PC-9 (cell line): ENCODE measurements at regions not wholly inside any gene's neighbourhood (a gene's known extent, or its start where the extent isn't known, plus 50 kb on each side); places are given as distances from the start of the nearest gene placed in this dataset.

Experiments used
- BruUV-seq: library from RNA; stranded (reverse); fragments of 400-500 nt; replicated peaks from 2 replicates; lab custom pipeline; 2021; lab: Mats Ljungman, UMichigan
- CTCF ChIA-PET: fragments of 300-600 bp; sonication (Branson Sonifier 250); formaldehyde crosslinking; loops from one replicate; lab custom pipeline; 2022; ENCODE audit warnings: antibody characterized with exemption; lab: Charles Lee
- POLR2A ChIA-PET: fragments of 300-600 bp; sonication (Branson Sonifier 250); formaldehyde crosslinking; loops from one replicate; lab custom pipeline; 2022; ENCODE audit warnings: antibody characterized with exemption; ENCODE audit not compliant: unreplicated experiment; lab: Charles Lee
- DNase-seq, 2 experiments: peaks; one replicate each; pipeline versions ENCODE4 v3.0.0 to v3.0.0-alpha.2; 2015 to 2022; ENCODE audit warnings: mixed read lengths in 1 of 2
- H2AFZ ChIP-seq: fragments of 200-600 bp; sonication (generic); 2 replicates; pipeline ENCODE4 v1.8.1; 2017; ENCODE audit warnings: antibody characterized with exemption
- H3F3A ChIP-seq: fragments of 200-600 bp; sonication (generic); 2 replicates; pipeline ENCODE4 v1.8.1; 2017; ENCODE audit warnings: antibody characterized with exemption, mild to moderate bottlenecking, low read depth; ENCODE audit not compliant: insufficient read depth
- H3K27ac ChIP-seq: fragments of 200-600 bp; sonication (generic); 2 replicates; pipeline ENCODE4 v1.6.1; 2016; ENCODE audit warnings: mixed run types
- H3K27me3 ChIP-seq: fragments of 200-600 bp; sonication (generic); 2 replicates; pipeline ENCODE4 v1.6.1; 2016; ENCODE audit warnings: low read depth, mixed run types; ENCODE audit not compliant: insufficient read depth
- H3K36me3 ChIP-seq: fragments of 200-600 bp; sonication (generic); 2 replicates; pipeline ENCODE4 v1.6.1; 2016; ENCODE audit warnings: low read depth, mixed run types
- H3K4me1 ChIP-seq: fragments of 200-600 bp; sonication (generic); replicated peaks from 2 replicates; pipeline ENCODE4 v1.6.1; 2016; ENCODE audit warnings: mixed run types; ENCODE audit not compliant: insufficient read depth
- H3K4me2 ChIP-seq: fragments of 200-600 bp; sonication (generic); 2 replicates; pipeline ENCODE4 v1.6.1; 2017; ENCODE audit warnings: mixed run types
- H3K4me3 ChIP-seq: fragments of 200-600 bp; sonication (generic); 2 replicates; pipeline ENCODE4 v1.6.1; 2016; ENCODE audit warnings: mixed run types
- H3K79me2 ChIP-seq: fragments of 200-600 bp; sonication (generic); 2 replicates; pipeline ENCODE4 v1.6.1; 2017; ENCODE audit warnings: low read depth, mixed run types
- H3K9me2 ChIP-seq: fragments of 200-600 bp; sonication (generic); 2 replicates; pipeline ENCODE4 v1.8.1; 2017; ENCODE audit warnings: mild to moderate bottlenecking; ENCODE audit not compliant: insufficient read depth
- H3K9me3 ChIP-seq: fragments of 200-600 bp; sonication (generic); 2 replicates; pipeline ENCODE4 v1.8.1; 2016; ENCODE audit warnings: low read depth; ENCODE audit not compliant: insufficient read depth
- H4K20me1 ChIP-seq: fragments of 200-600 bp; sonication (generic); 2 replicates; pipeline ENCODE4 v1.8.1; 2017; ENCODE audit not compliant: insufficient read depth
- CTCF ChIP-seq: fragments of 200-600 bp; sonication (generic); conservative IDR thresholded peaks from 2 replicates; pipeline ENCODE4 v1.6.1; 2017; ENCODE audit warnings: mixed run types, antibody characterized with exemption, mild to moderate bottlenecking, moderate library complexity
- EZH2 ChIP-seq: fragments of 200-600 bp; sonication (generic); IDR thresholded peaks from 2 replicates; pipeline ENCODE4 v1.8.0; 2017; ENCODE audit warnings: antibody characterized with exemption, low read depth
- intact Hi-C: fragments of 100-400 bp; cut with micrococcal nuclease; formaldehyde crosslinking; loops from one replicate; pipeline ENCODE4 v1.10.0; 2022; ENCODE audit not compliant: unreplicated experiment

- H3K79me2 ChIP-seq: no peaks in the 10 kb centered on the region
- BruUV-seq: no TSS peak
- CTCF ChIA-PET: no interaction called here
Observed at GRCh38 chr4:129488427-129488826, 392.5 kb downstream of the C4orf33 start.

GRCh38 chr4:129490516-129490915 is 394.6 kb downstream of the C4orf33 start:
- no peaks in the 10 kb centered on the region for H3K9me2 ChIP-seq
- no peaks in the 10 kb centered on the region for H3K27me3 ChIP-seq
- no peaks in the 10 kb centered on the region for H3K9me3 ChIP-seq
- no peaks in the 10 kb centered on the region for H3F3A ChIP-seq
- intact Hi-C loops: no loop called here
- no peak overlapping the region for H3K4me2 ChIP-seq
- TF ChIP-seq CTCF (no peak), EZH2 (no peak)
- no peaks in the 10 kb centered on the region for H3K79me2 ChIP-seq
- H3K4me3 ChIP-seq: no peak overlapping the region
- H3K4me1 ChIP-seq: no peaks in the 10 kb centered on the region
- CTCF ChIA-PET: no interaction called here
- H2AFZ ChIP-seq: no peak overlapping the region
- H4K20me1 ChIP-seq: no peaks in the 10 kb centered on the region
- POLR2A ChIA-PET: no interaction called here
- DNase-seq: no peak
- BruUV-seq: no TSS peak
- no peak overlapping the region for H3K27ac ChIP-seq
- H3K36me3 ChIP-seq: no peaks in the 10 kb centered on the region

More at GRCh38 chr4:129488427-129488826, 392.5 kb downstream of the C4orf33 start:
- Histone ChIP-seq H4K20me1 (no peaks in the 10 kb centered on the region), H3K36me3 (no peaks in the 10 kb centered on the region), H3K9me3 (no peaks in the 10 kb centered on the region), H3F3A (no peaks in the 10 kb centered on the region), H2AFZ (no peak overlapping the region), H3K27ac (no peak overlapping the region), H3K4me3 (no peak overlapping the region), H3K4me2 (no peak overlapping the region), H3K27me3 (no peaks in the 10 kb centered on the region), H3K9me2 (no peaks in the 10 kb centered on the region), H3K4me1 (no peaks in the 10 kb centered on the region)
- DNase-seq: no peak
- POLR2A ChIA-PET: no interaction called here
- intact Hi-C loops: no loop called here
- TF ChIP-seq EZH2: no peak
- no peak for TF ChIP-seq CTCF

GRCh38 chr4:129498626-129499025 is 402.7 kb downstream of the C4orf33 start:
- no peak for TF ChIP-seq EZH2
- TF ChIP-seq CTCF: no peak
- ChIA-PET CTCF (no interaction called here), POLR2A (no interaction called here)
- BruUV-seq: no TSS peak
- Histone ChIP-seq H3K36me3 (no peaks in the 10 kb centered on the region), H3K9me3 (no peaks in the 10 kb centered on the region), H2AFZ (no peak overlapping the region), H3K9me2 (no peaks in the 10 kb centered on the region), H3K4me1 (no peaks in the 10 kb centered on the region), H3K79me2 (no peaks in the 10 kb centered on the region), H3K27me3 (no peaks in the 10 kb centered on the region), H3K27ac (no peak overlapping the region), H4K20me1 (no peaks in the 10 kb centered on the region), H3K4me3 (no peak overlapping the region), H3K4me2 (no peak overlapping the region), H3F3A (no peaks in the 10 kb centered on the region)
- intact Hi-C loops: no loop called here
- no peak for DNase-seq
